BJ (cell line): ENCODE measurements at regions not wholly inside any gene's neighbourhood (a gene's known extent, or its start where the extent isn't known, plus 50 kb on each side); places are given as distances from the start of the nearest gene placed in this dataset.

ENCODE experiments used
- CTCF ChIA-PET: fragments of 350-600 bp; formaldehyde crosslinking; extraction: SDS; loops from one replicate; lab custom pipeline; 2021; ENCODE audit warnings: antibody characterized with exemption, inconsistent platforms; lab: Yijun Ruan, JAX
- POLR2A ChIA-PET: fragments of 300-600 bp; sonication (Branson Sonifier 250); formaldehyde crosslinking; extraction: SDS; loops from one replicate; lab custom pipeline; 2021; ENCODE audit warnings: antibody characterized with exemption; lab: Charles Lee
- DNase-seq: peaks from one replicate; pipeline ENCODE4 v3.0.0-alpha.2; 2011; ENCODE audit warnings: low read depth
- H3K27me3 ChIP-seq: 2 replicates; pipeline ENCODE4 v1.6.0; 2011; ENCODE audit warnings: low read length; ENCODE audit not compliant: control insufficient read depth, insufficient read depth
- H3K36me3 ChIP-seq: 2 replicates; pipeline ENCODE4 v1.5.1; 2011; ENCODE audit warnings: low read length; ENCODE audit not compliant: control insufficient read depth, insufficient read depth
- H3K4me3 ChIP-seq: 2 replicates; pipeline ENCODE4 v1.5.1; 2011; ENCODE audit warnings: low read depth, mild to moderate bottlenecking, control low read depth, low read length
- TF ChIP-seq, protein P1 (sequence below): IDR thresholded peaks from 2 replicates; pipeline ENCODE4 v1.5.1; 2011; ENCODE audit warnings: low read depth, mild to moderate bottlenecking, control low read depth, inconsistent platforms, low read length, moderate library complexity; ENCODE audit not compliant: insufficient read depth

DNA sequence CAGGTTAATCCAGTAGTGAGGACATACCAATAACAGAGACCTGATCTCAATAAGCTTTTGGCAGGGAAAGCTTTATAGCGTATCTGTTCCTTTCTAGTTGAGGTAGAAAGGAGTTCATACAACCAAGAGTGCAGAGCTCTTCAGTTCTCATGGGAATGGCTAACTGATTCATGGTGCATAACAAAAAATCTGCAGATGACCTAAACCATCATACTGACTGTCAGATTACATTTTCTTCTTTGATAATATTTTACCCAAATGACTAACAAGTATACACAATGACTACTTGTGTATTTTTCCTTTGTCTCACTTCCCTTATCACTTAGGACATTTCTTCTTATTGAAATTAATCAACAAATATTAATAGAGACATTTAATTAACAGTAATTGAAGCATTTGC, 140.0 kb upstream of the SERTAD2 start:
- DNase-seq = no peak
- H3K36me3 ChIP-seq = no peaks in the 10 kb centered on the region
- no peak overlapping the region for H3K4me3 ChIP-seq
- ChIA-PET CTCF (interaction anchor here (1.2 to 2.2 kb wide), 2 partner anchors 10 to 43 kb away, joined by 3 to 6 read pairs; no protein-coding TSS in a partner anchor), POLR2A (interaction anchor here (0.8 kb wide), 1 partner anchor 140 kb away, joined by 3 read pairs; the partner anchor contains the start of gene SERTAD2)
- H3K27me3 ChIP-seq = no peaks in the 10 kb centered on the region
- TF ChIP-seq, protein P1, sequence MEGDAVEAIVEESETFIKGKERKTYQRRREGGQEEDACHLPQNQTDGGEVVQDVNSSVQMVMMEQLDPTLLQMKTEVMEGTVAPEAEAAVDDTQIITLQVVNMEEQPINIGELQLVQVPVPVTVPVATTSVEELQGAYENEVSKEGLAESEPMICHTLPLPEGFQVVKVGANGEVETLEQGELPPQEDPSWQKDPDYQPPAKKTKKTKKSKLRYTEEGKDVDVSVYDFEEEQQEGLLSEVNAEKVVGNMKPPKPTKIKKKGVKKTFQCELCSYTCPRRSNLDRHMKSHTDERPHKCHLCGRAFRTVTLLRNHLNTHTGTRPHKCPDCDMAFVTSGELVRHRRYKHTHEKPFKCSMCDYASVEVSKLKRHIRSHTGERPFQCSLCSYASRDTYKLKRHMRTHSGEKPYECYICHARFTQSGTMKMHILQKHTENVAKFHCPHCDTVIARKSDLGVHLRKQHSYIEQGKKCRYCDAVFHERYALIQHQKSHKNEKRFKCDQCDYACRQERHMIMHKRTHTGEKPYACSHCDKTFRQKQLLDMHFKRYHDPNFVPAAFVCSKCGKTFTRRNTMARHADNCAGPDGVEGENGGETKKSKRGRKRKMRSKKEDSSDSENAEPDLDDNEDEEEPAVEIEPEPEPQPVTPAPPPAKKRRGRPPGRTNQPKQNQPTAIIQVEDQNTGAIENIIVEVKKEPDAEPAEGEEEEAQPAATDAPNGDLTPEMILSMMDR = no peak

DNA sequence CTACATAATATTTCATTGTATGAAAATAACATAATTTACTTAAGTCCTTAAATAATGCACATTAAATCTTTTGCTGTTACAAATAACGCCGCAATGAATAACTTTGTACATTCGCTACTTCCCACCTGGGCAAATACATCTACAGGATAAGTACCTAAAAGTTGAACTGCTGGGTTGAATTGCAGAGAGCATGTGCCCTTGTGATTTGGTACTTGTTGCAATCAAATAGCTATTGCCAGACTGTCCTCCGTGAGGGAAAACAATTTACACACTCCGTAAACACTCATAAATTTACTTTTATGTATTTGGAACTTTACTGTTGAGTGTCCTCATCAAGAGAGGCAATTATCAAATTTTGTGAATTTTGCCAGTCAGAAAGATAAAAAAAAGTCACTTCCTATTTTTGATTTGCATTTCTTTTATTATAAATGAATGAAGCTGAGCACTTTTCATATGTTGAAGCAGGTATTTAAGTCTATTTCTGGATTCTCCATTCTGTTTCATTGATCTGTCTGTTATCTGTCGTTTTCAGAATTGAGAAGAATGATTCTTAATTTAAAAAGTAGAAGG, 140.8 kb upstream of the SERTAD2 start:
- POLR2A ChIA-PET = interaction anchor here (0.6 kb wide), 1 partner anchor 8 kb away, joined by 3 read pairs; no protein-coding TSS in a partner anchor
- TF ChIP-seq, protein P1 = no peak
- CTCF ChIA-PET = interaction anchor here (1.2 to 1.4 kb wide), 2 partner anchors 43 to 148 kb away, joined by 3 to 4 read pairs; no protein-coding TSS in a partner anchor
- DNase-seq = no peak
- Histone ChIP-seq H3K4me3 (no peak overlapping the region), H3K27me3 (no peaks in the 10 kb centered on the region), H3K36me3 (no peaks in the 10 kb centered on the region)

DNA sequence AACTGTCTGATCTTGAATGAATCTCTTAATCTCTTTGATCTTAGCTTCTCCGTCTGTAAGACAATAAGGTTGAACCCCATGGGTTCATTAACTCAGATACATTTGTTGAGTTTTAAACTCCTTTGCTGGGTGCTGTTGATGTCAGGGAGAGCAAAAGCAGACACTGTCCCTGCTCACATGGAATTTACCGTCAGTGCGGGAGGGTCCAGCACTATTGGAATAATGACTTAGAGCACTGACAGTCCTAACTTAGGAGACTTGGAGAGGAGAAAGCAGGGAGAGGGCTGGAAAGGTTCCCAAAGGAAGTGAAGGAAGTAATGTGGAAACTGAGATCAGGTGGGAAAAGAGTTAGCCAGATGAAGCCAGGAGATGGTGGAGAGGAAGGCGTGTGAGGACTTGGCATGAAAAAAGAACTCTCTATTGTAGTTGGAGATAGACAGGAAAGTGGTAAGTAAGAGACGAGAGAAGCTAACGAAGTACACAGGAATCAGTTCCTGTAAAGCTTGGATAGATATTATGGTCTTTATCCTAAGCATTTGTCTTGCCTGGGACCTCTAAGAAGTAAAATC, 141.4 kb upstream of the SERTAD2 start:
- POLR2A ChIA-PET = interaction anchor here (0.6 kb wide), 1 partner anchor 9 kb away, joined by 3 read pairs; no protein-coding TSS in a partner anchor
- Histone ChIP-seq H3K4me3 (no peak overlapping the region), H3K27me3 (no peaks in the 10 kb centered on the region), H3K36me3 (no peaks in the 10 kb centered on the region)
- DNase-seq = no peak
- TF ChIP-seq, protein P1 = no peak
- CTCF ChIA-PET = interaction anchor here (1.4 kb wide), 1 partner anchor 149 kb away, joined by 4 read pairs; no protein-coding TSS in a partner anchor

DNA sequence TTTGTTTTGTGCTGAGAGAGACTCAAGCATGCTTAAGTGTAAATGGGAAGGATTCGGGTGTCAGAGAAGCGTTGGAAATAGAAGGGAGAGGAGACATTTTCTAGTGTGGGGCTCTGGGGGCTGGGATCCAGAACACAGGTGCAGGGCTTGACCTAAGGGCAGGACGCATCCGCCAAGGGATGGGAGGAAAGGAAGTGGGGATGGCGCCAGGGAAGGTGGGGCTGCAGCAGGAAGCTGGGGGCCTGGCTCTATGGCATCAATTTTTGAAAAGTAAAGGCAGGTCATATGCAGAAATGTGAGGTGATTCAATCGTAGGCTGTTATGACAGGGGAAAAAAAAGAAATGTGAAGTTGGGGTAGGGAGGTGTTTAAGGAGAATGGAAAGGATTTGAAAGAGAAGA, 143.2 kb upstream of the SERTAD2 start:
- CTCF ChIA-PET = interaction anchor here (0.8 to 1.1 kb wide), 2 partner anchors 44 to 46 kb away, joined by 3 read pairs; no protein-coding TSS in a partner anchor

More for the DNA sequence above, 143.2 kb upstream of the SERTAD2 start:
- H3K27me3 ChIP-seq = no peaks in the 10 kb centered on the region
- TF ChIP-seq, protein P1 = no peak
- no peak for DNase-seq
- no peak overlapping the region for H3K4me3 ChIP-seq
- no peaks in the 10 kb centered on the region for H3K36me3 ChIP-seq
- POLR2A ChIA-PET = no interaction called here
